ENCODE measurements at regions not wholly inside any gene's neighbourhood (a gene's known extent, or its start where the extent isn't known, plus 50 kb on each side); places are given as distances from the start of the nearest gene placed in this dataset.

GRCh38 chr16:59826767-59827166, 1092.7 kb upstream of the GOT2 start:
- no peak for TF ChIP-seq CTCF (IDR thresholded peaks at IDR 0.05; ENCODE audit: low read depth, low read length, poor library complexity, severe bottlenecking)
- no peak for TF ChIP-seq EZH2phosphoT487 (IDR thresholded peaks at IDR 0.05; ENCODE audit: borderline replicate concordance, low read length)

Measured in DOHH2 (cell line).